ENCODE measurements at regions not wholly inside any gene's neighbourhood (a gene's known extent, or its start where the extent isn't known, plus 50 kb on each side); places are given as distances from the start of the nearest gene placed in this dataset.

GRCh38 chr1:80646053-80646452, 1154.7 kb upstream of the ADGRL2 start:
- no peaks in the 10 kb centered on the region for H3K27me3 ChIP-seq (replicated peaks; ENCODE audit: insufficient read depth)
- H3K4me1 ChIP-seq (ENCODE audit: control insufficient read depth in 1 of 2, low read depth in 2 of 2): no peaks in the 10 kb centered on the region
- TF ChIP-seq CTCF (IDR thresholded peaks at IDR 0.05): no peak
- H3K4me3 ChIP-seq: no peak overlapping the region
- no peak for DNase-seq (ENCODE audit: low spot score)
- no peak for ATAC-seq (ENCODE audit: insufficient number of reproducible peaks, low FRiP score, low read depth)
- no peaks in the 10 kb centered on the region for H3K36me3 ChIP-seq
- no peak overlapping the region for H3K27ac ChIP-seq
- no peaks in the 10 kb centered on the region for H3K9me3 ChIP-seq

- ATAC-seq (ENCODE audit: insufficient number of reproducible peaks, low FRiP score, low read depth): no peak
- no peaks in the 10 kb centered on the region for H3K4me1 ChIP-seq (ENCODE audit: control insufficient read depth in 1 of 2, low read depth in 2 of 2)
- no peak overlapping the region for H3K4me3 ChIP-seq
- H3K27ac ChIP-seq: no peak overlapping the region
- DNase-seq (ENCODE audit: low spot score): no peak
- no peaks in the 10 kb centered on the region for H3K27me3 ChIP-seq (replicated peaks; ENCODE audit: insufficient read depth)
- H3K9me3 ChIP-seq: no peaks in the 10 kb centered on the region
- no peaks in the 10 kb centered on the region for H3K36me3 ChIP-seq
- no peak for TF ChIP-seq CTCF (IDR thresholded peaks at IDR 0.05)
Observed at GRCh38 chr1:80645621-80646020, 1155.1 kb upstream of the ADGRL2 start.

GRCh38 chr1:80640978-80641377, 1159.8 kb upstream of the ADGRL2 start:
- H3K36me3 ChIP-seq: no peaks in the 10 kb centered on the region
- no peak for ATAC-seq (ENCODE audit: insufficient number of reproducible peaks, low FRiP score, low read depth)
- no peak for TF ChIP-seq CTCF (IDR thresholded peaks at IDR 0.05)
- H3K27ac ChIP-seq: no peak overlapping the region
- DNase-seq (ENCODE audit: low spot score): no peak
- no peaks in the 10 kb centered on the region for H3K27me3 ChIP-seq (replicated peaks; ENCODE audit: insufficient read depth)
- H3K4me3 ChIP-seq: no peak overlapping the region
- no peaks in the 10 kb centered on the region for H3K4me1 ChIP-seq (ENCODE audit: control insufficient read depth in 1 of 2, low read depth in 2 of 2)
- H3K9me3 ChIP-seq: no peaks in the 10 kb centered on the region

- Histone ChIP-seq H3K4me1 (ENCODE audit: control insufficient read depth in 1 of 2, low read depth in 2 of 2) (no peaks in the 10 kb centered on the region), H3K9me3 (no peaks in the 10 kb centered on the region), H3K27ac (no peak overlapping the region), H3K4me3 (no peak overlapping the region), H3K36me3 (no peaks in the 10 kb centered on the region), H3K27me3 (replicated peaks; ENCODE audit: insufficient read depth) (no peaks in the 10 kb centered on the region)
- ATAC-seq (ENCODE audit: insufficient number of reproducible peaks, low FRiP score, low read depth) (no peak), DNase-seq (ENCODE audit: low spot score) (no peak)
- no peak for TF ChIP-seq CTCF (IDR thresholded peaks at IDR 0.05)
Observed at GRCh38 chr1:80639777-80640533, 1160.8 kb upstream of the ADGRL2 start.

GRCh38 chr1:80633947-80634706, 1166.6 kb upstream of the ADGRL2 start:
- Histone ChIP-seq H3K4me3 (no peak overlapping the region), H3K27ac (no peak overlapping the region)
- no peak for ATAC-seq (ENCODE audit: insufficient number of reproducible peaks, low FRiP score, low read depth)

More at GRCh38 chr1:80633947-80634706, 1166.6 kb upstream of the ADGRL2 start:
- DNase-seq (ENCODE audit: low spot score): no peak
- no peaks in the 10 kb centered on the region for H3K36me3 ChIP-seq
- no peaks in the 10 kb centered on the region for H3K4me1 ChIP-seq (ENCODE audit: control insufficient read depth in 1 of 2, low read depth in 2 of 2)
- H3K27me3 ChIP-seq (replicated peaks; ENCODE audit: insufficient read depth): no peaks in the 10 kb centered on the region
- TF ChIP-seq CTCF (IDR thresholded peaks at IDR 0.05): no peak
- H3K9me3 ChIP-seq: no peaks in the 10 kb centered on the region
